Anterior cingulate cortex (tissue), 58 donors: ENCODE measurements at regions not wholly inside any gene's neighbourhood (a gene's known extent, or its start where the extent isn't known, plus 50 kb on each side); places are given as distances from the start of the nearest gene placed in this dataset.
"Not testable (repeated sequence)": the region's sequence is repeated elsewhere in the genome, so short reads cannot be mapped to it uniquely, and the experiment has no call there.

Source experiments
- DNase-seq, 58 donors: peaks; one replicate each; lab custom pipeline; 2025; lab: John Stamatoyannopoulos, UW

DNA sequence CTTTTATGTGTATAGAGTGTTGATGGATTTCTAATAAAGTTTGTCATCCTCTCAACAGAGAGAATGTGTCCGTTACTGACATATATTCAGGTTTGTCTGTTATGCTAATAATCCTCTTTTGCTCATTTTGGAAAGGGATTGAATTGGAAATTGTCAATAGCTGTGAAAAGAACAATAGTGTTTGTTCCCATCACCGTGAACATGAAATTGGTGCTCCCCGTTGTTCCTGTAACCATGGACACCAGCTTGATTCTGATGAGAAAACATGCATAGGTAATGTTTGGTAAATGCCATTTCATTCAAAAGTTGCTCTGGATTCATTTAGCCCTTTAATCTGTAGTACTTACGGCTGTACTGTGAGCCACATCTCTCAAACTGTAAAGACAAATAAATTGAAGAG lies 707.0 kb upstream of the GOLIM4 start:
- DNase-seq = no peak

DNA sequence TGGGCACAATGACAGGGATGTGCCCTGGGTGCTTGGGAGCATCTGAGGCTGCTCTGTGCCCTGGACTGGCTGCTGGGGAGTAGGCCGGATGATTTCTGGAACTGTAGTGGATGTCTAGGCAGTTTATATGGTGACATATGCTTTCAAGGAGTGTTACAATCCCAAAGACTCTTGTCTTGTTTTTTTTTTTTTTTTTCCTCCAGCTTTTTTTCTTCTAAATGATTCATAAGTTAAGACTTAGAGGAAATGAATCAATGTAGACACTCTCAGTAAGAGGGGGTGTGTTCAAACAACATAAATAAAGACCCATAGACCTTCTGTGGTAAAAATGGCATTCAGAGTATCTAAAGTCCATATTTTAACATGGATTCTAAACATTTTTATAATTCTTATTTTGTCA lies 706.1 kb upstream of the GOLIM4 start:
- DNase-seq = no peak

DNA sequence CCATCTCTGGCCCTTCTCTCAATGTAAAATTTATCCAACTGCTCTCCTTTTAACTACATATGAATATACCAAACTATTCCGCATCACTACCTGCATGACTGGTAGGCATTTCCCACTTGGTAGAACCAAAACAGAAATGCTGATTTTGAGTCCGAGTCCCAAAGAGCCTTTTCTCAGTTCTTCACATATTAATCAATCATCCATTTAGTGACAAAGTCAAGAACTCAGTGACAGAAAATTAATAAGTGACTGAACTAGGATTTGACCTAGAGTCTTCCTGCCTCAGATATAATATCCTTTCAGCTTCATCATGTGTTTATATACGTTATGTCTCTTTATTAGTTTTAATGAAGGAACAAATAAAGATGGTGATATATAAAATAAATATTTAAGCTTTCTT lies 700.6 kb upstream of the GOLIM4 start:
- DNase-seq = no peak

DNA sequence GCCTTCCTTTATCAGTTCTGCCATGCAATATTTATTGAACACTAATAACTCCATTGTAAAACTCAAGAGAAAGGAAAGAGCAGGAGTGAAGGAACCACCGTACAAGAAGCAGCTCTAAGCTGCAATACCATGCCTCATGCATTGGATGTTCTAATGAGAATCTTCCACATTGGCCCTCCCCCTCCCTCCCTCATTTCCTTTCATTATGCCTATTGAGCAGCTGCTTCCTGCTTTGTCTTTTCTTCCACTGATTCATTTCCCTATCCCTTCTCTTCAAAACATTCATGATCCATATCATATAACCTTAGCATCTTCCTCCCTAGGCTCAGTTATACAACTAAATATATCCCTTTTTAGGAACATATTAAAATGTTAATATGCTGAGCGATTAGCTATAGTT lies 698.7 kb upstream of the GOLIM4 start:
- DNase-seq = no peak

DNA sequence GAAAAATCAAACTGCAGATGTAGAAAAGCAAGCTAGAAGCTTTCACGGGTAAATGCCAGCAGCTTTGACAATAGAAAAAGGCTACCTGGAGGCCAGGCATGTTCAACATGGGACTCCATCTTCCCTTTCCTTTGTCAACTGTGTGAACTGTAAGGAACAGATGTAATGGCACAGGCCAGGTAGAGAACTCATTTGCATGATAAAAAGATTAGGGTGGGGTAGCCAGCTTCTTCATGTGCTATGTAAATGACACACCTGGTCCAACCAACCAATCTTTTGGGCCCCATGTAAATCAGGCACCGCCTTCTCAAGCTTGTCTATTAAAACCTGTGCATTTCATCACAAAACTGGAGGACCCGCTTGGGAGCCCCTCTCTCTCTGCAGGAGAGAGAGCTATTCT lies 686.5 kb upstream of the GOLIM4 start:
- no peak for DNase-seq

DNA sequence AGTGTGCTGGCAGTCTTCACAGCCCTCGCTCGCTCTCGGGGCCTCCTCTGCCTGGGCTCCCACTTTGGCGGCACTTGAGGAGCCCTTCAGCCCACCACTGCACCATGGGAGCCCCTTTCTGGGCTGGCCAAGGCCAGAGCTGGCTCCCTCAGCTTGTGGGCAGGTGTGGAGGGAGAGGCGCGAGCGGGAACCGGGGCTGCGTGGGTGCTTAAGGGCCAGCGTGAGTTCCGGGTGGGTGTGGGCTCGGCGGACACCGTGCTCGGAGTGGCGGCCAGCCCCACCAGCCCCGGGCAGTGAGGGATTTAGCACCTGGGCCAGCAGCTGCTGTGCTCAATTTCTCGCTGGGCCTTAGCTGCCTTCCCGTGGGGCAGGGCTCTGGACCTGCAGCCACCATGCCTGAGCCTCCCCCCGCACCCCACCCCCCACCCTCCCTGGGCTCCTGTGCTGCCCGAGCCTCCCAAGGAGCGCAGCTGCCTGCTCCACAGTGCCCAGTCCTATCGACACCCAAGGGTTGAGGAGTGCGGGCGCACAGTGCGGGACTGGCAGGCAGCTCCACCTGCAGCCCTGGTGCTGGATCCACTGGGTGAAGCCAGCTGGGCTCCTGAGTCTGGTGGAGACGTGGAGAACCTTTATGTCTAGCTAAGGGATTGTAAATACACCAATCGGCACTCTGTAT lies 684.4 kb upstream of the GOLIM4 start:
- DNase-seq = not testable (repeated sequence)

DNA sequence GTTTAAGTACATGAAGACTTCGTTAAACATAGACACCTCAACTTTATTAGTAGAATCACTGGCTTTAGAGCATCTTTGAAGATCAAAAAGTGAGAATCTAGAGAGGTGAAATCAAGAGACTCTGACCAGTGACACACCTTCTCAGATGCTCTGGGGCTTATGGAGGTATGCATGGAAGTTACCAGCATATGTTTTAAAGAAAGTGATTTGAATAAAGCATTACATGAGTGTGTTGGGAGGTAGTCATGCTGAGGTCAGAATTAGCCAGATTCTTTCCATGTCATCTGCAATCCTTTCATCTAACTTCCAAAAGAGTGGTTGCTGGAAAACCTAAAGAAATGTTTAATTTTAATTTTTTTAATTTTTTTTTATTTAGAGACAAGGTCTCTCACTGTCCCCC lies 658.0 kb upstream of the GOLIM4 start:
- no peak for DNase-seq

DNA sequence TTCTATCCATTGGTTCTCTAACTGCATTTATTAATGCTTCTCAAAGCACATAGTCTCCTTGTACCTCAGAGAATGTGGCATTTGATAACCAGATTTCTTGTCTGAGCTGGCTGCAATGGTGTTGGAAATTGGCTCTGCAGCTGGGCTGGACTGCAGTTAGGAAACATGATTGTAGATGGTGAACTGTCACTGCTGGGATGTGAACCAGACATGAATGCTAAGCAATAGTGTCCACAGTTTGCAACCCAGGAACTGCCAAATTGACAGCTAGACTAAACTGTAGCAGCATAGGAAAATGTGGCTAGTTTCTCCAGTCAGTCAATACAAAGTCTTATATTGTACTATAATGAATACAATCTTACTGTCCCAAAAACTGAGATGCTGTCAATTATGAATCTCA lies 656.6 kb upstream of the GOLIM4 start:
- DNase-seq = peak in 1 of 58 donors; percentile 0

DNA sequence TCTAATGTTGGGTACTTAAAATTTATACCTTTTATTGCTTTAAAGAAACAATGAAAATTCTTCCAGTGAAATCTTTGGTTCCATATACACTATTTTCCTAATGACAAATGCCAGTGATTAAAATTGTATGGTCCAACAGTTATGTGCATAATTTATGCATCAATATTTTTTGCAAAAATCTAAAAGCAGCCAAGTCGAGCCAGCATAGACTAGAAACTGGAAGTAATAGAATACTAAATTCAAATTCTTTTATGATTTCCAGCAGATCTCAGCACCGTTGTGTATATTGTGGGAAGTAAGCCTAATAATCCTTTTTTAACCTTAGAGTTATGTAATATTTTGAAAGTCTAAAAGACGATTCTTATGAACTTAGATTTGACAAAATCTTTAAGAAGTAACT lies 652.0 kb upstream of the GOLIM4 start:
- DNase-seq = no peak

DNA sequence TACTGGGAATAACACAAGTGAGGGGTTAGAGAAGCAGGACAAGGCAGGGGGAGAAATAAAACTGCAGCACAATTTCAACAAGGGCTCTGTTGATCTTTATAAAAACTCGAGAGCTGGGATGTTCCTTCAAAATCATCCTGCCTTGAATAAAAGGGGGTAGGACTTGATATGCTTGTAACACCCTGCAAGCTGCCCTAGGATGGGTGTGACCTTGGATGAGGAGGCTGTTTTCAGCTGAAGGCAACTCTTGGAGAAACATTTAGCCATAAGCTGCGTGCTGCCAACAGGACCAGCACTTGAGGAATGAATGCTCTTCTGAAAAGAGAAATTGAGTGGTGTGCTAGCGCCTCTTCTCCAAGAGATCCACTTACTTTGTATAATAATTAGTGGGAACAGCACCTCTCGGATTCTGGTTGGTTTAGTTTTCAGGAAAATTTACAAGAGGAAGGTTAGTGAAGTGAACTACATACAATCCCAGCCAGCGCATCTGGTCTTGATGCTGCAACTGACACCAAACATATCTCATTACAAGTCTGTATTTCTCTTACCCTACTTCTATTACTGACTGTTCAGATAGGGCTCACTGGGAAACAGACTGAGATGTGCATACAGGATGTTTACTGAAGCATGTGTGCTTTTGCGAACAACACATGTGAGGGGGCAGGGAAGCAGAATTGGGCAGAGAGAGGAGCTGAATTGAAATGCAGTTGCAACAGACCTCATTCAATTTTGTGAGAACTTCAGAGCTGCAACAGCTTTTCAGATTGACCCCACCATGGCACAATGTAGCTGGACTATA lies 643.0 kb upstream of the GOLIM4 start:
- no peak for DNase-seq

DNA sequence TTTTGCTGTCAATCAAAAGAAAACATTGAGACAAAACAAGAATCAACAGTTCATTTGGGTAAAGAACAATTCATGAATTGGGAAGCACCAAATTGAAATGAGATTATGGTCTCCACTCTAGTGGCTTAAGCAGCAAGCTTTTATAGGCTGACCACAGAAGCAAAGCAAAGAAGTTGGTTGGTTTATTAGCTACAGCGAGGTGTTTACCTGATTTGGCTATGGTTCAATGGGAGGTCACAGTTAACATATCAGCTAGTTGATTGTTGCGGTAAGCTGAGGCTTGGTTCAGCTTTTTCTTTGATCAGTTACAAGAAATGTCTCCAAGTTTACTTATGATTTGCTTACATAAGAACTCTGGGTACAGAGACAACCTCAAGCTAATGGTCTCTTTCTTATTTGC lies 640.5 kb upstream of the GOLIM4 start:
- DNase-seq = no peak

DNA sequence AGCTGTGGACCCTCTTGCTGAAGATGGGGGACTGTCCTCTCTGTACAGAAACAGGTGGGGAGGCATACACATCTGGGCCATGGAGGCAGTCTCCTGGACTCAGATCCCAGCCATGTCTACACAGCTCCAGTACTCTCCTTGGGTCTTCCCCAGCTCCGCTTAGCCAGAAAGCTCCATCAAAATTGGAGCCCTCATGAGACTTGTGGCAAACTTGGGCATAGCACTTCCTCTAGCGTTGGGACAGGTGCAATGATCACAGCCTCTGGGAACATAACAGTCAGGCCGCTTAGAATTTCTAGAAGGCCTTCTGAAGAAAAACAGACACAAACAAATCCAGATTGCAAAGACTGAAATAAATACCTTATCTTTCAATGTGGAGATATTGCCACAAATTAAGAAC lies 634.3 kb upstream of the GOLIM4 start:
- no peak for DNase-seq

DNA sequence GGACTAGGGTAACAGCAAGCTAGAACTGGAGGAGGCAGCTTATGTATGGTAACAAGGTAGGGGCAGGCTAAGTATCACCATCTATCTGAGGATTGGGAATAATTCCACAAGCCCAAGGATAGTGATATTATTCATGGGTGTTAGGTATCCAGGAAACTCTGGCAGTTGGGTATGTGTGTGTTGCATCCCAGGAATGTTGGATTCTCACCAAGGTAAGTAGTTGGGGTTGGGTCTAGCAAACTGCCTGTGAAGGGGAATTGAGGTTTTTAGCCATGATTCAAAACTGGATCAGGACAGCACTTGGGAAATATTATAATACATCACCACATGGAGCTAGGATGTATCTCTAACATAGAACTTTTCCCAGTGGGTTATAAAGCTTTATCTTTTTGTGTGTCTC lies 626.4 kb upstream of the GOLIM4 start:
- DNase-seq = no peak

DNA sequence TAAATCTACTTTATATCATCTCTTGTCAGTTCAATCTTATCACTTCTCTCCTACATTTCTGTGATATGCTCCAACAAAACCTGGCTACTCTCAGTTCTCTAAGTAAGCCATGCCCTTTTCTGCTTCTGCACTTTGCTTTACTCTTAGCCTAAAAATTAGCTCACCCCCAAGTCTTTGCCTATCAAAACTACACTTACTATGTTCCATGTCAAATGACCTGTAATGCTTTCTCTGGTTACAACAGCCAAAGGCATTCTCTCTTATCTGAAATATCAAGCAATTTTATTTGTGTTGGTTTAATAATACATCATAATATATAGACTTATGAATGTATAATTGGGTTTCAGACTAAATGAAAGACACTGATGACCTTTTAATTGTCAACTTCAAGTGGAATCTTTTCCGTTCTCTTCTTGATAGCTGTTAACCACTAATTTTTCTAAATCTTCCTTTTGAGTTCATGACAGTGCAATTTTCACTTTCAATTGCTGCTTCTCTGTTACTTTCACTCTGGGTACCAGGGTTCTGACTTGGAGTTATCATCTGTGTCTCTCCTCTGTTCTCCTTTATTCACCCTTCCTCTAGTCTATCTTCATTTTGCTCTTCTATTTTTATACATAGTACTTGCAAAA lies 619.0 kb upstream of the GOLIM4 start:
- no peak for DNase-seq

DNA sequence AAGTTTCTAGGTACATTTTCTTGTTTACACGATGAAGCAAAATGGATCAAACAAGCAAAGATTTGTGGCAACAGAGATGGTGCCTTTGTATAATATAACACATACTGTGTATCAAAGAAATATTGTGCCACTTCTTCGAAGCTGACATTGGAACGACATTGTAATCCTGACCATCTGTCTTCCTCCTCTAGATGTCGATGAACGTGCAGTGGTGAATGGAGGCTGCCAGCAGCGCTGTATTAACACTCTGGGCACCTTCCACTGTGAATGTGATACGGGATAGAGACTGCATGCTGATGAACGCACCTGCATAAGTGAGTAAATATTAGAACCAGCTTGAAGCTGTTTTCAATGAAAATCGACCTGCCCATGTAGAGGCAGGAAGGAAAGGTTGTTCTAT lies 613.3 kb upstream of the GOLIM4 start:
- no peak for DNase-seq

DNA sequence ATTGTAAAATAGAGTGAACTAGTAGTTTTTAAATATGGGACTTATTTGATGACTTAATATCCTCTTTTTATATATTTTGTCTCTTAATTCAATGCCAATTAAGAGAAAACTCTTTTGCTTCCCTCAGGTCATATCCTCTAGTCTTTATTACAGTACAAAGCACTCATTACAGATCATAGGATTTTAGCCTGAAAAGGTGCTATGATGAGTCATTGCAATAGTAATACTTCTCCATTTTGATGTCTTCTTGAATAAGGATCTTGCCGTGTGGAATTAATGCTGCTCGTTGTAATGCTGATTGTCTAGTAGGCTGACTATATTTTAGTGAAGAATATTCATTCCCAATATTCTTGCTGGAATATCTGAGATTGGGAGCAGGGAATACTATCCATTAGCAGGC lies 612.2 kb upstream of the GOLIM4 start:
- DNase-seq = no peak

DNA sequence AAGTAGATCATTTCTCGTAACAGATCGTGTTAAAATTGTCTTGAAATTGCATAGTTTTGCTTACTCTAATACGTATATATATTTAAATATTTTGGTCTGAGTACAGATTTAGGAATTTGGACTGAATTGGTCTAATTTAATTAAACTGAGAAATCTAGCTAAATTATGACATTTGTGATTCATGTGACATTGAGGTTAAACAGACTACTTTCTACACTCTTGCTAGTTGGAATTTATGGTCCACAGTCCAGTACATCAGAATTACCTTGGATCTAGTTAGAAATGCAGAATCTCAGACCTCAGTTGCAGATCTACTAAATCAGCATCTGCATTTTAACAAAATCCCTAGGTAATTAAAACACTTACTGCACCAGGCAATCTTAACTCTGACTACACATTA lies 609.7 kb upstream of the GOLIM4 start:
- no peak for DNase-seq

DNA sequence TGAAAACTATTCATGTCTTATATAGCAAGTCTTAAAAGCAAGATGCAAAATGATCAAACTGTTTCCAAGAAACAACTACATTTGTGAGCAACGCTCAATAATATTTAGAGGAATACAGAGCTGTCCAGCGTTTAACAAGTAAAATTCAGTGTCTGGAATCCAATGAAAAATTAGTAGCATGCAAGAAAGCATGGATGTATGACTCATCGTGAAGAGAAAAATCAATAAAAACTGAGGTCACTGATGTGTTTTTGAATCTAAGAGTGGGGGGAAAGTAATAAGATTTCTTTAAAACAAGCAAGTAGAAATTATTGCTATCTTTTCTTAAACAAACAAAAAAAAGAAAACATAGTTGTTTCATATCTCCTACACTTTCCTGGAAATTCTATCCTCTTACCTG lies 600.3 kb upstream of the GOLIM4 start:
- DNase-seq = no peak

DNA sequence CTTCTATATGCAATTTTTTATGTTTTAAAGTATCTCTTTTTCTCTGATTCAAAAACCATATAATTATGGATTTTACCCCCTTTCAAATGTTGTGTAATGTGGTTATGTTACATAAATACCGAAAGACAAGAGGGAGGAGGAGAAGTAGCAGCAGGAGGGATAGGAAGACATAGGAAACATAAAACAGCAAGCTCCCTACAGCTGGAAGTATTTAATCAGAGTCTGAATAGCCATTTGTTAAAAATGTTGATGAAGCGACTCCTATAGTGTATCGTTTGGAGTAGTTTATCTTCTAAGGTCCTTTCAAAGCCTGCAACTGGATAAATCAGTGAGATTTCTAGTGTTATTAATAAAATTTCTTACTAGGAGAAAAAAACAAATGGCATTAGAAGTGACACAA lies 598.1 kb upstream of the GOLIM4 start:
- DNase-seq = no peak

DNA sequence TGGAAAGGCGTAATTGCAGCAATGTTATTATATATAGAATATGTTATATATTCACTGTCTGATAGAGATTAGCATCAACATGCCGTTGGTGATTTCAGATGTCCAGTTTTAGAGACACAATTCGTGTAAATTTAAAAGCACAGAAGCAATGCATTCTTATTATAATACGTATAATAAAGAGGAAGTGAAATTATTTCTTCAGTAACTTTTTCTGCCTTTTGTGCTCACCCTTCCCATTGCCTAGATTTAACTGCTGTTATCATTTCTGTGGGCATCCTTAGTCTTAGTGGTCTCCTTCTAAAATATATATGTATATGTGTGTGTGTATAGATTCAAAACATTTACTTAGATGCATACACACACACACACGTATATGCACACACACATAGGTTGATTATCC lies 592.5 kb upstream of the GOLIM4 start:
- DNase-seq = no peak

DNA sequence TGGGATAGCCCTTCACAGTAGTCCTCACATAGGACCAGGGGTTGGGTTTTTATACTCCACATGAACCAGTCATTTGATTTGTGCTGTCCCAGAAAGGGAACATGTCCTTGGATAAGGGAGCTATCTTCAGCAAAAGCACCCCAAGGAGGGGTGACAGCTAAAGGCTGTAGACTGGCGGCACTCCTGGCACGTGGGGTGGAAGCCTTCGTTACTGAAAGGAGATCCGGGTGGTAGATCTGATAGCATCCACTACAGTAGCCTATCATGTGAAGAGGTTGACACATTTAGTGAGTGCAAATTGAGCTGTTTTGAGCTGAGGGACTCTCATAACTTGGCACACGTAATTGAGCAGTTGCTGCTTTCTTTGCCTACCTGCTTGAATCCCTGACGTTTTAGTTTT lies 588.8 kb upstream of the GOLIM4 start:
- DNase-seq = no peak

DNA sequence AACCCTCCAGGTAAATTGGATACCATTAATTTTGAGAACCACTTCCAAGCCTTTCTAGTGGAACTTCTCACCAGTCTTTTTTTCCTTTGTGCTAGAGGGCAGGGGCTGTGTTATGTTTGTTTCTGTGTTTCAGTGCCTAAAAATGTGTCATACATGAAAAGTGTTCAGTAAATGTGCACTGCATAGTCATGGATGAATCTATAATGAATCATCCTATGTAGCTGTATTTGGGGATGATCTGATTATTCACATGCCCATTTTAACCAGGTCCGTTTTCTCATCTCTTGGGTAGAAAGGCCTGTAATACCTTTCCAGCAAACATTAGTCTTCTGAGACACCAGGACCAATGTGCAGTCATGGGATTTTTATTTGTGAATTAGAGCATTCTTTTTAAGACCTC lies 583.0 kb upstream of the GOLIM4 start:
- no peak for DNase-seq
